Activated naive CD4-positive, alpha-beta T cell treated with anti-CD3 and anti-CD28 coated beads, Interleukin-2, amount 50 U/mL, for 16 hours (primary cell): ENCODE measurements at regions not wholly inside any gene's neighbourhood (a gene's known extent, or its start where the extent isn't known, plus 50 kb on each side); places are given as distances from the start of the nearest gene placed in this dataset.
A peak's percentile ranks its signal among the peaks of the same experiment; 100 is the strongest.
"Not testable (repeated sequence)": the region's sequence is repeated elsewhere in the genome, so short reads cannot be mapped to it uniquely, and the experiment has no call there.

Experiments used
- DNase-seq: peaks from one replicate; pipeline ENCODE4 v3.0.0-alpha.2; 2020

DNA sequence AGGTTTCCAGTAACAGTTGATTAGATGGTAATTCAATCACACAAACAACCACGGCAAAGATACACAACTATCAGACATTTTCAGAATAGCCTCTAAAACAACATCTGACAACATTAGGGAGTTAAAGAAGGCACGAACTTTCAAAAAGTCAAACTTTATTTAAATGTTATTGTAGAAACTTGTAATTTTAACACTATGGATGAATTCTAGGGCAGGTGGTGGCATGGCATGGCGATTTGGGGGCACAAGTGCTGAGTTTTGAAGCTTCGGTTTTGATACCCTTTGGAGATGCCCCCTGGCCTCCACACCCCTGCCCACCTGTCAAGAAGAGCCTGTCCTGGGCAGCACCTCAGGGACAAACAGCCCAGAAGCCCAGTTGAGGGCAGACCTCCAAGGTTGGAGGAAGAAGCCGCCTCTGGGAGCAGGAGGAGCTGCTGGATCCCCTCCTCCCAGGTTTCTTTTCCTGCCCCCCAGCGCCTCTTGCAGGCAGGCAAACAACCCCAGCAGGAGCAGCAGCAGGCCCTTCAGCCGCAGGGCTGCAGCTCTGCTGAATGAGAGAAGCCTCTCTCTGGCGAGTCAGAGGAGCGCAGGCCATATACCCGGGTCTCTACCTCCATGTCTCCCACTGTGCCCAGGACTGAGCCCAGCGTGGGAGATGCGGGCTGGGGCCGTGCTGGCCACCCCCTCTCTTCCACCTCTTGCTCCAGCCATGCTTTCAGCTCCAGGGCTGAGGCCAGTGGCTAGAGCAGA lies 102.1 kb upstream of the IGLL5 start:
- DNase-seq, result no peak

- no peak for DNase-seq
Observed at GRCh38 chr22:22786301-22787115, 101.1 kb upstream of the IGLL5 start.

DNA sequence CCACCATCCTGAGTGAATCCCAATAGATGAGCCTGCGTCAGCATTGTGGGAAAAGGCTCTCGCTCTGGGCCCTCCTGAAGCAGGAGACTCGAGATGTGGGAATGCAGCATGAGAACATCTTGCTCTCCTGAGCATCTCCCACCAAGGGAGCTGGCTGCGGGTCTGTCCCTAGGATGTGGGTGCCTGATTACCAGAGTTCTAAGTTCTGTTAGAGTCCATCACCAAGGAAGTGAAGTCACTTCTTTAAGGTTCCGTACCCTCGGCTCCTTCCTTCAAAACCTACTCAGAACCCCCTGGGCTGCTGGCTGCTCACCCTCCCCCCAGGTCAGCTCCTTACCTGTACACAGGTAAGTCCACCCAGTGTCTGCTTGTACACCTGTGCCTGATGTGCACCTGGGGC lies 100.5 kb upstream of the IGLL5 start:
- DNase-seq, result no peak

DNA sequence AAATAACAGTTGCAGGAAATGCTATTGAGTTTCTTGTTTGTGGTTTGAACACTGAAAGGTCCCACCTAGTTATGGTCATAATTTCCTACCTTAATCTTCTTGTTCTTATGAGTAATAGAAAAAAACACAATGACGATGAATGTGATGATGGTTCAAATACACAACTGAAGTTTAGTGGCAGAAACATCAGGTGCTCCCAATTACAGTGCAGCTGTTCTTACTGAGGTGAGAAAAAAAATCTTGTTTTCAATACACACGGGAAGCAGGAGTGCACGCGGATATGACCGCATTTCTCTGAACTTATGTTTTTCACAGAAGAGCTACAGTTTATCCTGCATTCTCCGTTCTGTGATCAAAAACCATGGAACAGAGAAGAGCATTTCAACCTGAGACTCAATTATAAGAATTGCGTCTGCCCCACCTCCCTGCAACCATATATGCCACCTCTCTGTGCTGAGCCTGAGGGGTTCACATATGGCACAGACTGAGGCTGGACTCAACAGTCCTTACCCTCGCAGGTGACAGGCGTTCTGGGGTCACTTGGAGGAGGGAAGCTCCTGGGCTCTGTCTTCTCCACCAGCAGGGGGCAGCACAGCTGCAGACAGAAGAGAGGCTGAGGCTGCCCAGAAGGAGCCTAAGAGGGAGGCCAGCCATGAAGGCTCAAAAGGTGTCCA lies 99.7 kb upstream of the IGLL5 start:
- DNase-seq, result peak; percentile 68

DNA sequence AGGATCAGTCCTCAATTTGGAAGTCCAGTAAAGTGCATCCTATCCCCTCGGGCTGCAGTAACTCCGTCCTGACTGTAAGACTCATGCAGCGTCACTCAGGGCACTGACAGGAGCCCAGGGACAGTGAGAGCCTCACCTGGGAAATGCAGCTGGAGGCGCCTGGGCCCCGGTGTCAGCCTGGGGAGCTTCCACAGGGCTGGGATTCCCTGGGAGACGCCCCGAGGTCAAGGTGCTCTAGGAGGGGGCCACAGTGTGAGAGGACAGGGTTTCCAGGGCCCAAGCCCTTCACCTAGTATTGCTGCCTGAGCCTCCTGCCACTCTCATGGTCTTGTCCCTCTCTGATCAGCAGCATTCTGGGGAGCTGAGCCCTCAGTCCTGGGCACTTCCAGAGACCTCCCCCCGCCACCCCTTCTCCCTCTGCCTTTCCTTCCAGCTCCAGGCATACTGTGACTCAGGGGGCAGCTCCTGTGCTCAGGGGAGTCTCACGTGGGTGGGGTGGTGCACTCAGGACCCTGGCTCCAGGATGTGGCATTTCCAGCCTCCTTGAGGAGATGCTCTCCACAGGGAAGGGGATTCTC lies 99.1 kb upstream of the IGLL5 start:
- DNase-seq, result no peak

DNA sequence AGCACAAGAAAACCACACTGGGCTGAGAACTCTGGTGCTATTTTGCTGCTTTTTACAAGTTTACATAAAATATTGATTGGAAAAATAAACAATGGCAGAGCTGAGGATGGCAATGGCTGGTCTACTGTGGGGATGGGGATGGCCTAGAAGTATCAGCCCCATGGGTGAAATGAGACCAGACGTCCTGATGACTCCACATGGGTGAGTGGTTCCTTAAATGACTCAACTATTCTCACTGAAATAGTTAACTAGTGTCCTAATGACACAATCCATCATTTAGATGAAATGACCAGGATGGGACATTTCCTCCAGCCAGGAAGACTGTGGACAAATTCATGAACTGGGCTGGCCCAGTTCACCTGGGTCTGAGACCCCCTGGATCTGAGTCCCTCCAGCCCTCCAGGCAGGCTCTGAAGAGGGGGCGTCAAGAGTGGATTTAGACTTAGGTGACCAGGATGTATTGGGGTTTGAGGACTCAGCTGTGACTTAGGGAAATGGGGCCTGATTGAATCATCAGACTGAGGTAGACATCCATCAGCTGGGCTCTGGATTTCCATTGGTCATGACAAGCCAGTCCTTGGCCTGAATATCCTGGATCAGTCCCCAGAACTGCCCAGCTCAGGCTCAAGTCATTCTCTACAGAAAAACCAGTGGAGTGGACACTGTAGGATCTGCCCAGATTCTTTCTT lies 98.2 kb upstream of the IGLL5 start:
- DNase-seq, result no peak

DNA sequence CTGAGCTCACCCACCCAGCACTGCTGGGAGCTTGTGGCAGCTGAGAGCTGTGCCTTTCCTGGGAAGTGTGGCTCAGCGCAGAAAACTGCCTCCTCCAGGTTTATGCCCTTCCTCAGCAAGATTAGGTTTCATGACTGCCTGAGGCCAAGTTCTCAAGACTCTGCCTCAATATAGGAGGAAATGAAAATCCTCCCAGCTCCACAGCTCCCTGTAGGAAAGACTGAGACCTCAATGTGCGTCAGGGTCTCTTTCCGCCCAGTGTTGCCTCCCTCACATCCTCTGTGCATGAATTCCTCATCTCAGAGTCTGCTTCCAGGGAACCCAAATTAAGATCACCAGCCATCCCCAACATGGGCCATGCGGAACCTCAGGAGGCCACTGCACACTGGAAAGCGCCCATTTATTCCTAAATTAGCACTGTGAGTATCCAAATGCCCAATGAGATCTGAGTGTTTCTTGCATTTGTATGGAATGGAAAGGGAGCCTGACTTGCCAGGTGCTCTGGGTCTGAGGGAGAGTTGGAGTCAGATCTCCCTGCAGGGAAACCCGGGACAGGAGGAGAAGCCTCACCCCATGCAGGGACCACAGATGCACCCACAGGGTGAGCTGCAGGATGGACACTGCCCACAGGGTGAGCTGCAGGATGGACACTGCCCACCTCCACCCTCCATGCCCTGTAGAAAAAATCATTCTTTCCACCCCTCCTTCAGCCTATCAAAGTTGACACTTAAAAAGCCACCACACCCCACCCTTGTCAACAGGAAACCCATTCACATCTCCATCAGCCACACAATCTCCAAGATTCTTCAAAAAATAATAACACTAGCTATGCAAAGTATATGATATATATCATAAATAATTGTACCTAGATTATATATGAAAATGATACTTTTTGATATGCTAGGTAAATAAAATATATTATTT lies 97.4 kb upstream of the IGLL5 start:
- DNase-seq, result no peak

DNA sequence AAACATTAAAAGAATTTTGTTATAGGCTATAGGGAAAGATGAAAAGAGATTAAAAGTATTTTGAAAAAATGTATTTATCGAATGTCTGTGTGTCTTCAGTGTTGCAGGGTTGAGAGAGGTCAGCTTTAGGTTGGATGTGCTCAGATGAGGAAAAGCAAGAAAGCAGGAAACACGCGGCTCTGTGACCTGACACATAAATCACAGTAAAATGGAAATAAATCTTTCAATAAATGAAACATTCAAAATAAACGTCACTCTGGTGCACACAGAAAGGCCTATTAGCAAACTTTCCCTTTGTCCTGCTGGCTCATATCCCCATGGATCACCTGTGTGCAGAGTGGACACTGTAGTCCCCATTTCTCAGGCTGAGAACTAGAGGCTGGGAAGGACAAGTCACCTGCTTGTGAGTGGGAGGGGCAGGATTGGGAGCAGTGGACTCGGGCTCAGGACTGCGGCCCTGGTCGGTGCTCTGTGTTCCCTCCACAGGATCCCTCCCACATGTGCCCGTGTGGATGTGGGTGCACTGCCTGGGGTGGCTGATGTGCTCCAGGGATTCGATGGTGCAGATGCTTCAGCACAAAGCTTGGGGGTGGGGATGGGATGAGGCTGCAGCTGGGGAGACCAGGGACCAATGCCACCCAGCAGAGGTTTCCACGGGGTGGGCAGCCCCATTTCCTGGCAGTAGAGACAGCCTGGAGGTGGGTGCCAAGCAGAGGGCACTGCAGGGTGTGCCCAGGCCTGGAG lies 96.0 kb upstream of the IGLL5 start:
- DNase-seq, result no peak

- DNase-seq, result not testable (repeated sequence)
Observed at GRCh38 chr22:22792205-22792786, 95.3 kb upstream of the IGLL5 start.

GRCh38 chr22:22795639-22796038 lies 92.0 kb upstream of the IGLL5 start:
- not testable (repeated sequence) for DNase-seq

- DNase-seq, result no peak
Observed at GRCh38 chr22:22796724-22797123, 90.9 kb upstream of the IGLL5 start.

DNA sequence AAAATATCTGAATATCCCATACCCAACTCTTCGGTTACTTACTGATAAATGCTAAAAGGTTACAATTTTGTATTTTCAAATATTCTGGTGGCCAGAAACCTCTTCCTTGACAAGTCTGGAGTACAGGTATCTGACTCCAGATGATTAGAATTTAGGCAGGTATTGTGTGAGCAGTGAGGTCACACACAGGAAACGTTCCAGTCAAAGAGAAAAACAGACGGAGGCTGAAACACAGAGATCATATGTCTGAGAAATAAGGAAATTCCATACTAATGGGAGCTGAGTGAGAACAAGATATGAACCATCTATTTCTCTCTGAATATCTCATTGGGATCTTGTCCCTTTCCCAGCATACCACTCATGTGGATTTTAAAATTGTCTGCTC lies 89.4 kb upstream of the IGLL5 start:
- DNase-seq, result no peak

GRCh38 chr22:22798716-22799115 lies 88.9 kb upstream of the IGLL5 start:
- no peak for DNase-seq

- DNase-seq, result no peak
Observed at GRCh38 chr22:22799561-22799960, 88.1 kb upstream of the IGLL5 start.

DNA sequence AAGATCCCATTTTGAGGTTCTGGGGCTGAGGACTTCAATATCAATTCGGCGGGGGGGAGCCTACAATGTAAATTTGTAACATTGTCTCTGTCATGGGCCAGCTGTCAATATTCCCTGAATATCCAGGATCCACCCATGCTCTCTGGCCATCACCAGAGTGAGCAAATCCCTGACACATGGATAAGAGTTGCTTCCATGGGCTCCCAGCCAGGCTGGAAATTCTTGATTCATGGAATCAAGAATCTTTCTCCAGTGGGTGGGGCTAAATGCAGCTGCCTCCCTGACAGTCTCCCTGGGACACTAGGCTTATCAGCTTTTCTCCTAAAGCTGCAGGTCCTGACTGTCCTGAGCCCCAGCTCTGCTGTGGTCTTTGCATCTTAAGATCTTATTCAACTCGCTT lies 86.9 kb upstream of the IGLL5 start:
- DNase-seq, result no peak

- DNase-seq, result no peak
Observed at GRCh38 chr22:22802339-22802970, 85.2 kb upstream of the IGLL5 start.

- no peak for DNase-seq
Observed at GRCh38 chr22:22803285-22803853, 84.2 kb upstream of the IGLL5 start.

DNA sequence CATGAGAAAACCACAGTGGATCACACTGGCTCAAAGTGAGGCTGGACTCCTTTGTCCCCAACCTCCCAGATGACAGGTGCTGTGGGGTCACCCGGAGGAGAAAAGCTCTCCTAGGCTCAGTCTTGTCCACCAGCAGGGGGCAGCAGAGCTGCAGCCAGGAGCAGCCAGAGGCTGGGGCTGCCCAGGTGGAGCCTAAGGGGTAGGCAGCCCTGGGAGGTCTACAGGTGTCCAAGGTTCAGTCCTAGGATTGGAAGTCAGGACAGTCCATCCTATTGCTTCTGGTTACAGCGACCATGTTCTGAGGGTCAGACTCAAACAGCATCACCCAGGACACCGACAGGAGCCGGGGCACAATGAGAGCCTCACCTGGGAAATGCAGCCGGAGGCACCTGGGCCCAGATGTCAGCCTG lies 77.6 kb upstream of the IGLL5 start:
- peak; percentile 78 for DNase-seq

DNA sequence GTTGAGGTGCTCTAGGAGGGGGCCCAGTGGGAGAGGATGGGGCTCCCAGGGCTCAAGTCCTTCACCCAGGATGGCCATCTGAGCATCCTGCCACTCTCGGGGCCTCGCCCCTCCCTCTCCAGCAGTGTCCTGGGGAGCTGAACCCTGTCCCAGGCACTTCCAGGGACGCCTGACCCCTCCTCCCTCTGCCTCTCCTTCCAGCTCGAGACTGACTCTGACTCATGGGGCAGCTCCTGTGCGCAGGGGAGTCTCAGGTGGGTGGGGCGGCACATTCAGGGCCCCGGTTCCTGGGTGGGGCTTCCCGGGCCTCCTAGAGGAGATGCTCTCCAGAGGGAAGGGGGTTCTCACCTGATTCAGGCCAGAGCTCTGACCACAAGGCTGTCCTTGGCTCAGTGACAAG lies 77.1 kb upstream of the IGLL5 start:
- DNase-seq, result no peak
